GM18502 (cell line): ENCODE measurements at regions not wholly inside any gene's neighbourhood (a gene's known extent, or its start where the extent isn't known, plus 50 kb on each side); places are given as distances from the start of the nearest gene placed in this dataset.

Experiments
- ATAC-seq: cut with Tn5 transposase; IDR thresholded peaks from one replicate; pipeline ENCODE4 v1.9.1; 2021; ENCODE audit warnings: mild to moderate bottlenecking; ENCODE audit not compliant: unreplicated experiment, poor library complexity

DNA sequence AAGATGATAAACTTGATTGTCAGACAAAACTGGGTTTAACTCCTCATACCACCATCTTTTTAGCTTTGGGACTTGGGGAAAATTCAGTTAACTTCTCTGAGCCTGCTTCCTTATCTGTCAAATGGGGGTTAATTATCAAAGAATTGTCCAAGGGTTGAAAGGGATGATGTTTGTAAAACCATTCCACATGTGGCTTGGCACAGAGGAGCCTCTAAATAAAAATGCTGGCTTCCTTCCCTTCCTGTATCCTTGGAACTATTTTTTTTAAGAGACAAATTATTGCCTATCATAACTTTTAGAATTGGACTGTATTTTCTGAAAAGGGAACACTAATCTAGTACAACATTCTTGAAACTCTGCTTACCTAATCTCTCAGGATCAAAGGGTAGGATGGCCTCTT is 143.4 kb upstream of the USP24 start:
- no peak for ATAC-seq

DNA sequence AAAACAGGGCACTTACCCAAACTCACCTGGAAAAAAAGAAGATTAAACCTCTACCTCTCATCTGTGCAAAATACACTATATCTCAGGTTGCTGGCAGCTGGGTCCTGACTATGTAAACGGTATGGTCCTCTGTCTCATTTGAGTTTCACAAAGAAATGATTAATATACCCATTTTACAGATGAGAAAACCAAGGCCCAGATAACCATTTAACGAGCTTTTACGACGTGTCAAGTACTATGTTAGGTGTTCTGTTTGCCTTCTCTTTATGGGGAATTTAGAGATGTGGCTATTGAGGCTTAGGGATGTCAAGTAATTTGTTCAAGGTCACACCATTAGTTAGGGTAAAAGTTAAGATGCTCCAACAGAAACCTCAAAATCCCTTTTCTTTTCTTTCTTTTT is 140.4 kb upstream of the USP24 start:
- no peak for ATAC-seq

DNA sequence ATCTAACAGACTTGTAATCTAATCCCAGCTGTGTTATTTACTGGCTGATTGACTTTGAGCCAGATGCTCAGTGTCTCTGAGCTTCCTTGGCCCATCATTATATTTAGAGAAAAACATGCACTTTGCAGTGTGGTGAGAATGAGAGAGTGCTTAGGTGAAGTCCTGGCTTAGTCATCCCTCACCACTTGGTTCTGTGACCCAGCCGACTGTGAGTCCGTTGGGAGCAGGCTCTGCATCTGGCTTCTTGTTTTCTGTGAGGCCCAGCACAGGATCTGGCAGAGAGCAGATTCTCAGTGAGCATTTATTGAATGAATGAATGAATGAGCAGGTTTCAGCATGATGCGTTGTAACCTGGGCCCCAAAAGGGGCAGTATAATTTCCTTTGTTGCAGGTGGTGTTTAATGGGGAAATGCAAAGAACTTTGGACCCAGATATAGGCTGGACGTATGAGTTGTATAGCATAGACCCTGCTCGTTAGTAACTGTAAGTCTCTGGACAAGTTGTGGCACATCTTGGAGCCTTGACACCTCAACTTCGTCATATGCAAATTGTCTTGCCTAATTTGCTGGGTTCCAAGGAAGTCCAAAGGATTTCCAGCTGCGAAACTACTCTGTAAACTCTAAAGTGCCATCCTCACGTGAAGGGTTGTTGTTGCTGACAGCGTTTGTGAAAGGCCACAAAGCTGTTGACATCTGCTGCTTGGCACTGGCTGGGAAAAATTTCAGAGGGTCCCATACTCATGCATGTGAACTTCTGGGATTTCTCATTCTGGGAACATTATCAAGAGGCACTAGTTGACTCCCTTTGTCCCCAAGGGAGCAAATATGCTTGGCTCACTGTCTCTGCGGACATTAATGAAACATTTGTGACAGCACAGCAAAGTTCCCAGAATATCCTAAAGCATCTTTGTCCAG is 138.8 kb upstream of the USP24 start:
- ATAC-seq, result no peak

DNA sequence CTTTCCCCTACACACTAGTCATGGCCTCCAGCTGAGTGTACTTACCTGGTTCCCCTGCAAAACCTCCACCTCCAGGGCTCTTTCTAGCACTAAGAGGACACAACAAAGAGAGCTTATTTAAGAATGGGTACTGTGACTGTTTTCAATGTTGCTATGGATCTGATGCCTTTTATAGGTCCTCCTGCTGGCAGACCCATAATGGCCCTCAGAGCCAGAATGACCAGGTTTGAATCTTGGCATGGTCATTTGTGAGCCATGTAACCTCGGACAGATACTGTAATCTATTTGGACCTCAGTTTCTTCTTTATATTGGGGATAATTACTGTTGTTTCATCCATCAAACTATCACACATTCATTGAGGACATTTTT is 137.6 kb upstream of the USP24 start:
- ATAC-seq, result no peak

DNA sequence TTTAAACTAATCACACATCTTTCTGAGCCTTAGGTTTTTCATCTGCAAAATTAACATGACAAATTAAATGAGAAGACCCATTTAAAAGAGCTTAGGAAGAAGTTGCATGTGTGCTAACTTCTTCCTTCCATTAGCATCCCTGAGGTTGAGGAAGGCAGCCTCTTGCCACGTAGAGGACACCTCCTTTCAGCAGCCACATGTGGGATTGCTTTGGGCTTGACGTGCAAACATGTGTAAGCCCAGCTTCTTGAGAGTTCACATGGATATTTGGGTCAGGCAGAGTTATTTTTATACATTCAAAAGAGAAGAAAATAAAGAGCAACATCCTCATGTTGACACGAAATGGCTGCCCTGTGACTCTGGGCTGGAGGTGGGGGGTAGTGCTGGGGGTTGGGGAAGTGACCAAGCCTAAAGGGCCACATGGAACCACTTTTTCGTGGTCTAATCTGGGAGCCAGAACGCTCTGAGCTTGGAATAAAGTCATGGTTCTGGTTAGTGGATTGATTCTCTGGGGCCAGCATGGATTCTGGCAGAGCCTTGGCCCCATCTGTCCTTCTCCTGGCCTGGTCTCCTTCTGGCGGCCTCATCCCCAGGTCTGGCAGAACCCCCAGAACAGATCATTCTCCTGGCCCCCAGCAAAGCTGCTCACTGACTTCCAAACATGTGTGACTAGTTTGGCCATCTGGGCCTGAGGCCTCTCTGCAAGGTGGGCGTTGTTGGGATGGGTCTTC is 137.1 kb upstream of the USP24 start:
- no peak for ATAC-seq

DNA sequence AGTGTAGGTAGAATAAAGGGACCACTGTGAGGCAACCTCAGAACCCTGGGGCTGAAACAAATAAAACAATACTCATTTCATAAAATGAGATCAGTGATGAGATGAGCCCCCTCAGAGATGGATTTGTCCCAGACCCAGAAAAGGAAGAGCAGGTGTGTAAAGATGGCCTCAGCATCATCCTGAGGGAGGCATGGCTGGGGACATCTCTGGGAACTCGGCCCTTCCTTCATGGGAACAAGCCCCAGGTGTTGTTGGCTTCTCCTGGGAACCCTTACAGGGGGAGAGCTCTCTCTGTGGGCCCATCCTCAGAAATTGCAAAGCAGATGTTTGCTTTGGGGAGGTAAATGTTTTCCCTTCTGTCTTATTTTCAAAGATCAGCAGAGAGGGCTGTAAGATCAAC is 133.2 kb upstream of the USP24 start:
- ATAC-seq, result no peak

DNA sequence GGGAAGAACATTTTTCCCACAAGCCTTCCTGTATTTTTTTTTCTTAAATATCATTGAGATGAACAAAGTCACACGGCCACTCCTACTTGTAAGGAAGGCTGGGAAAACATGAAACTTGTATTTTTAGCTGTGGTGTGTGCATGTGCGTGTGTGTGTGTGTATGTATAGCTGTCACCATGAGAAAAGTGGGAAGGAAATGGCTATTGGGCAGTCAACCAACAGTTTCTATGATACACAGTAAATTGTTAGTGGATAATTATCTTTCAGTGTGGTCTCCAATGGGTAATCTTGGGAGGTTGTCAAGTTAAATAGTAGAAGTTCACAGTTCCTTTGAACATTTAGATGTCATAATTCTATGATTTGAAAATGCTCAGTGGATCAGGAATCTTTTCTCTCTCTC is 132.7 kb upstream of the USP24 start:
- ATAC-seq, result no peak

DNA sequence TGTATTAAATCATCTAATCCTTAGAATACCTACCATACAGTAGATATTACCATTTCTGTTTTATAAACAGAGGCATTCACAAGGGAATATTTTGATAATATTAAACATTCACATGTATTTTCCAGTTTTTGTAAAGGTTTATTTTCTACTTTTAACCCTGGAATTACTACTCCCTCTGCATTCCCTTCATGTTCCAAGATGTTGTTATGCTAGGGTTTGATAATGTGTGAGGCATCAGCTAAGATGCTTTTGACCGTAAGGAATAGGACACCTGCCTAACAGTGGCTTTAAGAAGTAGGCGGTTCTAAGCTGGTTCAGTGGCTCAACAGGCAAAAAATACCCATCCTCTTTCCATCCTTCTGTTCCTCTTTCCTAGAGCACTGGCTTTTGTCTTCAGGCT is 131.9 kb upstream of the USP24 start:
- no peak for ATAC-seq

DNA sequence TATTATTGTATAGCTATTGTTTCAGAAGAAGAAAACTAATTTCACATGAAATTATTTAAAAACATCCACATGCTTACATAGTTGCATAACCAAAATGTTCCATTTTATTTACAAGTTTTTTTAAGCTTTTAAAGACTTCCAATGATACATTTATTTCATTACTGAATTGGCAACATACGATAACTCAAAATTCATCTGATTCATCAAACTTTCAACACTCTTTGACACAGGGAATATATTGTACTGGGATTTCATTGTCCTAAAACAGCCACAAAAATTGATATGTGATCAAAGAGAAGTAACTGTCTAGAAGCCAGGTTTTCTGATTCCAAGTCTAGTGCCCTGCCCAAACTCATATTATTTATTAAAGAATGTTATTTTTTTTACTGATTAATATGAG is 131.4 kb upstream of the USP24 start:
- no peak for ATAC-seq

DNA sequence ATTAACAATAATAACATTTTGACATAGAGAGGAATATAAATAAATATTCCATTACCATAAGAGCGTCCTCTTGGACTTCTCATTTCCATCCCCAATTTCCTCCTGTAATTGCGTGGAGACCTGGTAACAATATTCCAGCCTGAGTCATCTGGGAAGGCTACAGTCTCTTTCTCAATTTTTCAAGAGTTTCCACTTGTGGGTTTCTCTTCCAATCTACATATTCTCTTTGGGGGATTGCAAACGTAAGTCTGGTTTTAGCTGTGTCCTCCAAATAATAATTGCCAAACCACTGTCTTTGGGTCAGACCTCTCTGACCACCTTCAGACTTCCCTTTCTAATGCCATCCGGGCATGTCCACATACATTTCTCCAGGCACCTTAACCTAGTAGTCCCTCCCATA is 124.5 kb upstream of the USP24 start:
- ATAC-seq, result no peak

DNA sequence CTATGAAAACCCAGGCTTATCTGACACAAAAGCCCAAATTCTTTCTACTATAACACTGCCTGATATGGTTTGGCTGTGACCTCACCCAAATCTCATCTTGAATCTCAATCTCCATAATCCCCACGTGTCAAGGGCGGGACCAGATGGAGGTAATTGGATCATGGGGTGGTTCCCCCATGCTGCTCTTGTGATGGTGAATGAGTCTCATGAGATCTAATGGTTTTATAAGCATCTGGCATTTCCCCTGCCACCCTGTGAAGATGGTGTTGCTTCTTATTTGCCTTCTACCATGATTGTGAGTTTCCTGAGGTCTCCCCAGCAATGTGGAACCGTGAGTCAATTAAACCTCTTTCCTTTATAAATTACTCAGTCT is 123.3 kb upstream of the USP24 start:
- ATAC-seq, result no peak

DNA sequence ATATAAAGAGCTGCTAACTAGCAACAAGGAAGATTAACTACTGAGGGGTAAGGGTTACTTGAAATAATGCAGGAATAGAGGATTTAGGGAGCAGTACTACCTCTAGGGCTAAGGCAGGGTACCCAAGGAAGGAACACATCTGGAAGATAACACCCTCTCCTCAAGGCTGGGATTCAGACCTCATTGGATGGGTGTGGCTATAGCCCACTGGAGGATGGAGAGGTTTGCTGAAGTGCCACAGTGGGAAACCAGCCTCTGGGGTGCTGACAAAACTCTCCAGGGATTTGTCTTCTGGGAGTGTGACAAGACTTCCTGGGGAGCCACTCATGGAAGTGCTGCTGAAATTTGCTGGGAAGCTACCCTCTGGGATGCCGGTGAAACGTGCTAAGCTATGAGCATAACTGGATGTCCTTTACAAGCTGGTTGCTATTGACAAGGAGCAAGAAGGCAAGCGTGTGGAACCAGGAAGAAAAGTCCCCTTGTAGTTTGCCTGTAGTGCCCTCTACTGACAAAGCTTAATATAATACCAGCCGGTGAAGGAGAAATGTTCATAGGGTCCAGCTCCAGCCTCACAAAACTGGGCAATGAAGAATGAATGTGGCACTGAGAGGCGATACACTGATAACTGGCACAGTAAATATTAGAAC is 122.8 kb upstream of the USP24 start:
- peak; percentile 67 for ATAC-seq

DNA sequence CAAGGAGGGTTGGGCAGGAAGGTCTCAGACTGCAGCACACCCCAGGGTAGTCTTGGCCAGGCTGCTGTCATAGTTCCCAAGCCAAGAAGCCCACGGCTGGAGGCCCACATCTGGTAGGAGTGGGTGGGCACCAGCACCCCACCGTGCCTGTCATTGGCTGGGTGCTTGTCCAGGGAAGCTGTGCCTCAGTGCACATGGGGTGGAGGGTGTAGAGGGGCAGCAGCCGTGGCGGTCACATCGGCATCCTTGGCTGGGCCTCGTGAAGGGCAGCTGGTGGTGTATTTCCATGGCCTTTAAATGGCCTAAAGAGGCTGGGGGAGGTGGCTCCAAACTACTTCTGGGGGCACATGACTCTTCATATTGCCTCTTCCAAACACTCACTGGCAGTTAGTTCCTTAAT is 119.6 kb upstream of the USP24 start:
- ATAC-seq, result no peak

DNA sequence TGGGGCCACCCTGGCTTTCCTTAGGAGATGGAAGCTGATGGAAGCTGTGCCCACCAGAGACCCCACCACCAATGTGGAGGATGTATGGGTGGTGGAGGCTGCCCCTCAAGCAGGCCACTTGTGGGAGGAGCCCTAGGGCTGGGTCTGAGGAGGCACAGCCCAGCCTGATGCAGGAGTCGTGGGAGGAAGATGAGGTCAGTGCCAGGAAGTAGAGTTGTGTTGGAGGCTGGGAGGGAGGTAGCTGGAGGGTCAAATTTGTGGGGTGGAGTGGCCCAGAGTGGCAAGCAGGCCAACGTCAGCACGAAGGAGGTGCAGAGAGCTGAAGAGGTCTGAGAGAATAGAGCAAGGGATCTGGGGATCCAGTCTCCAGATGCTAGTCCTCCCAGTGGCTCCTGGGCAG is 119.0 kb upstream of the USP24 start:
- ATAC-seq, result no peak

DNA sequence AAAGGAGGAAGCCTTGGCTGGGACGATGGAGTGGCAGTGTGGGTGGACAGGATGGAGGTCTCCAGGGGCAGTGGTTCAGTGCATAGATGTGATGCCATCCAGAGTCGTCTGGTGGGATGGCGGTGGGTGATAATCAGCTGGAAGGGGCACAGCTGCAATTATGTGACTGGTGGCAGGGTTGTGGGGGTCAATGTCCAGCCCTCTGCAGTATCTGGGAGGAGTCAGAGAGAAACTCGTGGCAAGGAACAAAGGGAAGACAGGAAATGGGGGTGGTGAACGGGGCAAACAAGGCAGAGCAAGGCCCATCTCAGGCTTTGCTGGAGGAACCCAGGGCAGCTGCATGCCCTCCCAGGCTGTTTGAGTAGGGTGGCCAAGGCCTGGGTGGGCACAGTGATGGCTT is 118.3 kb upstream of the USP24 start:
- no peak for ATAC-seq

DNA sequence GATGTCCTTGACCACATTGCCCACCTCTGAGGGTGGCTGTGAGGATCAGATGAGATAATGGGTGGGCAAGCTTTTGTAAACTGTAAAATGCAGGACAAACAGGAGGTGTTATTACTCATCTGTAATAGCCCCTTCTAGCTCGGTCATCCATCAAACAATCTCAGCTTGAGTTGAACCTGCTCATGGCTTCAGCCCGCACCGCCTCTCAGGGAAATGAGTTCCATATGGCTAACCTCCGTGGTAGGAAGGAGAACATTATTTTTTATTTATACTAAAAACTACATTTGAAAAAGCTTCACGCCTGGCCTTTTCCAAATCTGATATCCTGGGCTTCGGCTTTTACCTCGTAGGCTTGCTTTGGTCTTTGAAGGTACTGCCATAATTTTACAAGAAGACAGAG is 116.2 kb upstream of the USP24 start:
- ATAC-seq, result no peak

DNA sequence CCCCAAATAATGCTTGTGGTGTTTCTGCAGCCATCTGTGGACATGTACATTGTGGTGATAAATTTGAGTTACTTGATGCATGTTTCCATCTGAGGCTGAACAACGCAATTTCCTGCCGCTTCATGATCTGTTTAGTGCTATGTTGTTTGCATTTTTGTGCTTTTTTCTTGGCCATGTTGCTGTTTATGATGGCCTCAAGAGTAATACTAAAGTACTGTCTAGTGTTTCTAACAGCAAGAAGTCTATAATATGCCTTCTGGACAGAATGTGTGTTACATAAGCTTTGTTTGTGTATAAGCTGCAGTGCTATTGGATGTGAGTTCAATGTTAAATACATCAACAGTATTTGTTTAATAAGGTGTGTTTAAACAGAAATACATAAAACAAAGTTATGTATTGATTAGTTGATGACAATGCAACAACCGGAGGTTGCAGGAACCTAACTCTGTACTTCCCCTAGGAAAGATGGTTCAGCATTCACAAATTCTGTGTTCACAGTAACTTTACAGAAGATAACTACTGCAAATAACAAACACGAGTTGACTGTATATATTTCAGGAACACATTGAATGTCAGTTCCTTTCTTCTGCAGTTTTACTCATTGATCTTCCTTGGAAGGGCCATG is 114.8 kb upstream of the USP24 start:
- ATAC-seq, result no peak

DNA sequence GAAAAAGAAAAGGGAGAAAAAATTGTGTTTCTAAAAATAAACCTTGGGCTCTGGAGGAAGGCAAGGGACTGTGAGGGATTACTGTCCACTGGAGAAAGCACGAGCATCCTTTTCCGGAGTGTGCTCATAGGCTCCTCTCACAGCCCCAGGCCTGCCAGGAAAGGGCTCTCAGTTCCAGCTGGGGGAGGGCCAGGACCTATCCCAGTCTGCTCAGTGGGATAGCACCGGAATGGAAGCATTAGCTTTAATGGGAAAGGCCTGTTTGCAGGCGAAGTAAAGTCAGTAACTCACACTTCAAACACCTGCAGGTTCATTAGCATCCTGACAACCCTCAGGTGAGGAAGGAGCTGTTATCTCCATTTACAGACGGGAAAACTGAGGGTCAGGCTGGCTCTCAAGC is 113.9 kb upstream of the USP24 start:
- ATAC-seq, result no peak

DNA sequence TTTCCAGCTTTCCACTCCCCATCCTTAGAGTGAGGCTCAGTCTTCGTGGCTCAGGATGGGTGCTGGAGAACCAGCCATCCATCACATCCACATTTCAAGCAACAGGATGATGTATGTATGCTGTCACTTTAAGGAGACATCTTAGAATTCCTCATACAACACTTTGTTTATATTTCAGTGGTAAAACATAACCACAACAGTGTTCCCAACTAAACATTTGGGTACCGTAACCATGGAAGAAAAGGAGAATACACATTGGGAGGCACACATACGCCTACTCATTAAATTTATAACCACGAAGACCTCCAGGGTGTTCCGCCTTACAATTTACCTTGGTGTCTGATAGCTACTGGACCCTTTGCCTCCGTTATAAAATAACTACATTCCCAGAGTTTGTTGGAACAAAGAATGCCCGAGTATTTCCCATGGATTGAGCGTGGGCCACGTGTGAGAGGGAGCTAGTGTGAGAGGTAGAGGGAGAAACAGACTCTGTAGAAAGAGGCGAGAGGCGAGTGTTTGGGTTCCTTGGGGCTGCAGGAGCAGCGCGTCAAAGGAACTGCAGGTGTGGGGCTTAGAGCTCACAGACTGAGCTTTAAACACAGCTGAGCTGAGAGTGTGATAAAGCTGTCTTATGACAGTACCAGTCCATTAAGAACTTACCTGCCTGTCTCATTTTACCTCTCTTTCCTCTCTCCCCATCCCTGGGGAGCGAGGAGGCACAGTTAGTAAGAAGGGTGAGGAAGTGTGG is 111.5 kb upstream of the USP24 start:
- ATAC-seq, result no peak

DNA sequence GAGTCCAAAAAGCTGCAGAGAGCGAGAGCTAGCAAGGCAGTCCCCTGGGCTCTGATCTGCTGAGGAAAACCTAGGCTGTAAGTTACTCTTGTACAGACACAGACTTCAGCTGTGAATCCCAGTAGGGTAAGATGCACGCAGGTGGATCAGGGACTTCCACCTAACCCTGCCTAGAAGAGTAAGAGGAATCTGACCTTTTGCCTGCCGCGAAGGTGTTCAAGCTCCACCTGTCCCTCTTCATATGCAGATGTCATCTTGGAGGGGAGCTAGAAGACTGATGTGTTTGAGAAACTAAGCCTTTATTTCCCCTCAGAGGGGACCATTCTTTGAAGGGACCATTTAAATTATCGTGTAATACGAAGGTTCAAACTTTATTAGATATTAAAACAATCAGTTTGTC is 108.6 kb upstream of the USP24 start:
- no peak for ATAC-seq
